PC-3 (cell line): ENCODE measurements at regions not wholly inside any gene's neighbourhood (a gene's known extent, or its start where the extent isn't known, plus 50 kb on each side); places are given as distances from the start of the nearest gene placed in this dataset.

Experiments used
- CTCF ChIP-seq: fragments of 300-600 bp; sonication (generic); conservative IDR thresholded peaks from 2 replicates; pipeline ENCODE4 v1.5.1; 2017; ENCODE audit warnings: antibody characterized with exemption, low read depth, mild to moderate bottlenecking, low read length
- EZH2 ChIP-seq: fragments of 300-600 bp; sonication (generic); IDR thresholded peaks from one replicate; pipeline ENCODE4 v1.6.1; 2017; ENCODE audit warnings: antibody characterized with exemption, mild to moderate bottlenecking, low read length; ENCODE audit not compliant: unreplicated experiment
- EZH2phosphoT487 ChIP-seq: fragments of 300-600 bp; sonication (generic); IDR thresholded peaks from 2 replicates; pipeline ENCODE4 v1.6.1; 2018; ENCODE audit warnings: mild to moderate bottlenecking, antibody characterized with exemption, low read length, borderline replicate concordance

- no peak for TF ChIP-seq CTCF
- TF ChIP-seq EZH2phosphoT487 = no peak
- no peak for TF ChIP-seq EZH2
Observed at GRCh38 chr22:23478175-23478574, 101.9 kb downstream of the IGLL1 start.
